ENCODE measurements at regions not wholly inside any gene's neighbourhood (a gene's known extent, or its start where the extent isn't known, plus 50 kb on each side); places are given as distances from the start of the nearest gene placed in this dataset.

DNA sequence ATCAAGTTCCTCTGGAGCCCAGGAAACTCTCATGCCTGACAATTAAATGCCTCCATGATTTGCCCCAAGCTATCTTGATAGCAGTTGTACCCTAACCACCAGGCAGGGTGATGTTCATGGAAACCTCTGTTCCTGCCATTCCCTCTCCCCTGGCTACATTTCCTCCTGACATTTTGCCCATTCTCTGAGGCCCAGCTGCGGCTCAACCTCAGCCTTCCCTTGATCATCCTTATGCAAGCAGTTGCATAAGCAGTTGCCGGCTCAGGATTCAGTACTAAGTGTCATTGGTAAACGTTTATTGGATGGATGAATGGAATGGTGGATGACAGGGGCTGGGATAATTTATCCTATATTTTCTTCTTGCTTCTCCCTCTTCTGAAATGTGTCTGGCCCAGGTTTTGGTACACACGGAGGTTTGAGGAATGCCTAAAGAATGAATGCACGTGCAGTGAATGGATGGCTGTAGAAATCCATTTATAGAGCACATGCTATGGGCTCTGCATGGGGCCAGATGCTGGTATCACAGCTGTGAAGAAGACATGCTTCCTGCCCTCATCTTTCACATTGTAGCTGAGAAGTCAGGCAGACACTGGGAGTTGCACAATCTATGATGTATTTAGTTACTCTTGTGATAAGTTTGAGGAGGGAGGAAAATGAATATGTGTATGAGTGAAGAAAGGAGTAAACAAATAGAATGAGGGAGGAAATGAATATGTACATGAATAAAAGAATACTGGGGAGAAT, 261.8 kb downstream of the FOXD2 start:
- no peak for DNase-seq
- no peak overlapping the region for H3K27ac ChIP-seq
- intact Hi-C loops (cut with DNase I): no loop called here

DNA sequence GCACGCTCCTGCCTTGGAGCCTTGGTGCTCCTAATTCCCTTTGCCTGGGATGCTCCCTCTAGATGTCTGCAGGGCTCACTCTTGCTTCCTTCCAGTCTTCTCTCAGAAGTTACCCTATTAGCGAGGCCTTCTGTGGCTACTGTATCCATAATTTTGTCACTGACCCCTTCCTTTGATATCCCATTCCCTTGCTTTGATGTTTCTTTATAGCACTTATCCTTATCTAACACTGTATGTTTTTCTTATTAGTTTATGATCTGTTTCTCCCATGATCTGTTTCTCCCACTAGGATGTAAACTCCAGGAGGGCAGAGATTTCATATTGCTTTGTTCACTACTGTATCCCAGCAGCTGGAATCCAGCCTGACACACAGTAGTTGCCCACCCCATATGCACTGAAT, 263.4 kb downstream of the FOXD2 start:
- WGBS, 2 donors: 84 to 92% methylated on average over 2 of the region's 2 CpGs
- intact Hi-C loops (cut with DNase I): no loop called here
- H3K4me3 ChIP-seq: no peak overlapping the region
- H3K27me3 ChIP-seq: peaks cover 0 to 26% (median 0%) of the 10 kb centered on the region in 4 donors
- TF ChIP-seq POLR2A (IDR thresholded peaks at IDR 0.05): no peak
- TF ChIP-seq CTCF (IDR thresholded peaks at IDR 0.05): no peak
- DNase-seq: no peak
- no peaks in the 10 kb centered on the region for H3K9me3 ChIP-seq
- no peaks in the 10 kb centered on the region for H3K36me3 ChIP-seq
- no peak overlapping the region for H3K27ac ChIP-seq
- peaks cover 0 to 26% (median 0%) of the 10 kb centered on the region in 3 donors for H3K4me1 ChIP-seq

More for the DNA sequence above, 261.8 kb downstream of the FOXD2 start:
- Histone ChIP-seq H3K4me3 (no peak overlapping the region), H3K27me3 (peaks cover 0 to 18% (median 0%) of the 10 kb centered on the region in 4 donors), H3K36me3 (no peaks in the 10 kb centered on the region), H3K9me3 (no peaks in the 10 kb centered on the region), H3K4me1 (peaks cover 0 to 16% (median 0%) of the 10 kb centered on the region in 3 donors)
- no peak for TF ChIP-seq POLR2A (IDR thresholded peaks at IDR 0.05)
- no peak for TF ChIP-seq CTCF (IDR thresholded peaks at IDR 0.05)
- 73 to 82% methylated on average over 3 to 5 of the region's 5 CpGs for WGBS, 2 donors

DNA sequence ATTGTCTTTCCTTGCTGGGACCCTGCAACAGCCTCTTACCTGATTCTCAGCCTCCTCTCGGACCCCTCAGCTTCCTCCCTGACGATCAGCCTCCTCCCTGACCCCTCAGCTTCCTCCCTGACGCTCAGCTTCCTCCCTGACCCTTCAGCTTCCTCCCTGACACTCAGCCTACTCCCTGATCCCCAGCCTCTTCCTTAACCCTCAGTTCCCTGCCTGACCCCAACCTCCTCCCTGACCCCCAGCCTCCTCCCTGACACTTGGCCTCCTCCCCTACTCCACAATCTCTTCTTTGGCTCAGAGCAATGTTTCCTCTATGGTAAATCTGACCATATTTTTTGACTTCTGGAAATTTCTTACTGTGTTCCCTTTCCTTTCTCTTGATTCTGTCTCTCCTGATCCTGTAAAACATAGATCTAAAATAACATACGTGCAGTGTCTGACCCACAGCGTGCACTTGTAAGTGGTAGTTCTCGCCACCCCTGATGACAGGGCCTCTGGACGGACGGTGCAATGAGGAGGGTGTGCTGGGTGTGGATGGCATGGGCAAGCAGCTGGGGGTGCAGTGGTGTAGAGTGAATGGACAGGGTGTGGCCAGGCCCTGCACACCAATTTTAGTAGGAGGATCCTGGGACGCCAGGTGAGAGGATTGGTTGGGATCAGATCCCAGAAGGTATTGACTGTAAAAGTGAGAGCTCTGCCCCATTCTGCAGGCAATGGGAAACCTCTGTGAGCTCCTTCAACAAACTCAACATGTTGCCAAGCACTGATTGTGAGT, 264.1 kb downstream of the FOXD2 start:
- Histone ChIP-seq H3K4me3 (no peak overlapping the region), H3K4me1 (peaks cover 0 to 26% (median 0%) of the 10 kb centered on the region in 3 donors), H3K9me3 (no peaks in the 10 kb centered on the region), H3K27ac (no peak overlapping the region), H3K27me3 (peaks cover 0 to 33% (median 0%) of the 10 kb centered on the region in 4 donors), H3K36me3 (no peaks in the 10 kb centered on the region)
- intact Hi-C loops (cut with DNase I): no loop called here
- DNase-seq: no peak
- TF ChIP-seq POLR2A (IDR thresholded peaks at IDR 0.05) (no peak), CTCF (IDR thresholded peaks at IDR 0.05) (no peak)
- WGBS, 2 donors: 85 to 88% methylated on average over 9 of the region's 9 CpGs

DNA sequence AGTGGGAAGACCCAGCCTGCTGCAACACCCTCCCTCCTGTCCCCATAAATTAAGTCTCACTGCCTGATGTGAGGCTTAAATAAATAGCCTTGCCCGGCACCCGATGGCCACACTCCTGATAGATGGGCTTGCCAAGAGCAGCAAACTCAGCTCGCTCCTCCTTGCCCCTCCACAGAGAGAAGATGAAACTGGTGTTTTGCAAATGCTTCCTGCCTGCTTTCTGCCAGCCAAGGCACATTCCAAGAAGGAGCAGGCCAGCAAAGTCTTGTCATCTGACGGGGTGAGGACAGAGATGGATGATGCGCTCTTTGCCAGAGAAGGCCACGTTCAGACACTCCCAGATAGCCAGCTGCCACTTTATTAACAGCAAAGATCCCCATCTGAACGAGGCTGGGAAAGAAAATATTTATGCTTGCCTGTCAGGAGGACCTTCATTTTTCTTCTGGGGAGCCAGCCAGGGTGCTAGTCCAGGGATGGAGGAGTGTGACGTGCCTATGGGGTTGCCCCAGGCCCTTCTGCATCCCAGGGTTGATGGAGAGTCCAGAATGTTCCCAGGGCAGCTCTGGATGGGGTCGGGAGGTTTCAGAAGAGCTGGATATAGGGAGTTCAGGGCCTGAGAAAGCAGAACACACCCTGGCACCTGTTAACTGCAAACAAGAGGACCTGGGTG, 265.4 kb downstream of the FOXD2 start:
- Histone ChIP-seq H3K4me1 (peaks cover 0 to 31% (median 0%) of the 10 kb centered on the region in 3 donors), H3K4me3 (no peak overlapping the region), H3K27me3 (peaks cover 0 to 38% (median 6%) of the 10 kb centered on the region in 4 donors), H3K27ac (peak overlapping the region in 2 of 4 donors; percentile 9 to 46), H3K36me3 (no peaks in the 10 kb centered on the region), H3K9me3 (no peaks in the 10 kb centered on the region)
- 41 to 43% methylated on average over 1 to 6 of the region's 9 CpGs for WGBS, 2 donors
- intact Hi-C loops (cut with DNase I): no loop called here
- no peak for DNase-seq
- TF ChIP-seq CTCF (IDR thresholded peaks at IDR 0.05) (no peak), POLR2A (IDR thresholded peaks at IDR 0.05) (no peak)

Measured in esophagus squamous epithelium (tissue), 5 donors.